Astrocyte (in vitro differentiated cells and primary cell): ENCODE measurements at regions not wholly inside any gene's neighbourhood (a gene's known extent, or its start where the extent isn't known, plus 50 kb on each side); places are given as distances from the start of the nearest gene placed in this dataset.

Experiments used
- EZH2 ChIP-seq: IDR thresholded peaks from 2 replicates; pipeline ENCODE4 v1.6.1; 2012; ENCODE audit warnings: mild to moderate bottlenecking, low read length, inconsistent platforms; ENCODE audit not compliant: insufficient read depth
- TF ChIP-seq, protein P1 (sequence below): IDR thresholded peaks from 2 replicates; pipeline ENCODE4 v1.5.1; 2011; ENCODE audit warnings: low read depth, mild to moderate bottlenecking, inconsistent platforms, low read length, moderate library complexity; ENCODE audit not compliant: insufficient read depth

GRCh38 chr2:23293063-23293462 lies 91.9 kb upstream of the KLHL29 start:
- TF ChIP-seq, protein P1, sequence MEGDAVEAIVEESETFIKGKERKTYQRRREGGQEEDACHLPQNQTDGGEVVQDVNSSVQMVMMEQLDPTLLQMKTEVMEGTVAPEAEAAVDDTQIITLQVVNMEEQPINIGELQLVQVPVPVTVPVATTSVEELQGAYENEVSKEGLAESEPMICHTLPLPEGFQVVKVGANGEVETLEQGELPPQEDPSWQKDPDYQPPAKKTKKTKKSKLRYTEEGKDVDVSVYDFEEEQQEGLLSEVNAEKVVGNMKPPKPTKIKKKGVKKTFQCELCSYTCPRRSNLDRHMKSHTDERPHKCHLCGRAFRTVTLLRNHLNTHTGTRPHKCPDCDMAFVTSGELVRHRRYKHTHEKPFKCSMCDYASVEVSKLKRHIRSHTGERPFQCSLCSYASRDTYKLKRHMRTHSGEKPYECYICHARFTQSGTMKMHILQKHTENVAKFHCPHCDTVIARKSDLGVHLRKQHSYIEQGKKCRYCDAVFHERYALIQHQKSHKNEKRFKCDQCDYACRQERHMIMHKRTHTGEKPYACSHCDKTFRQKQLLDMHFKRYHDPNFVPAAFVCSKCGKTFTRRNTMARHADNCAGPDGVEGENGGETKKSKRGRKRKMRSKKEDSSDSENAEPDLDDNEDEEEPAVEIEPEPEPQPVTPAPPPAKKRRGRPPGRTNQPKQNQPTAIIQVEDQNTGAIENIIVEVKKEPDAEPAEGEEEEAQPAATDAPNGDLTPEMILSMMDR = no peak
- no peak for TF ChIP-seq EZH2
